ENCODE measurements at regions not wholly inside any gene's neighbourhood (a gene's known extent, or its start where the extent isn't known, plus 50 kb on each side); places are given as distances from the start of the nearest gene placed in this dataset.

GRCh38 chr6:140225701-140226436, 851.4 kb upstream of the CITED2 start:
- Histone ChIP-seq H3K4me2 (ENCODE audit: low read length) (no peak overlapping the region), H3K9me3 (ENCODE audit: low read length) (no peaks in the 10 kb centered on the region)

DNA sequence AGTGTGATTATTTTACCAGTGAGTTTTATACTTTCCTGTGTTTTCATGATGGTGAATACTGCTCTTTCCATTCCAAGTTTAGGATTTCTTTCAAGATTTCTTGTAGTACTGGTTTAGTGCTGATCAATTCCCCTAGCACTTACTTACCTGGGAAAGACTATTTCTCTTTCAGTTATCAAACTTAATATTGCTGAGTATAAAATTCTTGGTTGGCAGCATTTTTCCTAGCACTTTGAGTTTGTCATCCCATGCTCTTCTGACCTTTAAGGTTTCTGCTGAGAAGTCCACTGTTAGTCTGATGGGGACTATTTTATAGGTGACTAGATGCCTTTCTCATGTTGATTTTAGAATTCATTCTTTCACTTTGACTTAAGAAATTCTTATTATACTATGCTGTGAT, 842.8 kb upstream of the CITED2 start:
- Histone ChIP-seq H3K9me3 (ENCODE audit: low read length) (no peaks in the 10 kb centered on the region), H3K27ac (ENCODE audit: low read length) (no peak overlapping the region), H3K9me2 (ENCODE audit: insufficient read depth, low read length) (no peaks in the 10 kb centered on the region), H3K4me2 (ENCODE audit: low read length) (no peak overlapping the region), H3K36me3 (ENCODE audit: insufficient read depth, low read length) (no peaks in the 10 kb centered on the region), H4K20me1 (ENCODE audit: insufficient read depth) (no peaks in the 10 kb centered on the region), H3K4me3 (ENCODE audit: low read length) (no peak overlapping the region), H3K27me3 (ENCODE audit: insufficient read depth, low read depth, low read length) (no peaks in the 10 kb centered on the region), H3F3A (ENCODE audit: insufficient read depth, low read length, poor library complexity, severe bottlenecking) (no peaks in the 10 kb centered on the region), H3K9ac (ENCODE audit: low read length) (no peak overlapping the region), H2AFZ (ENCODE audit: low read depth, low read length) (no peak overlapping the region), H3K79me2 (replicated peaks; ENCODE audit: insufficient read depth, low read length) (no peaks in the 10 kb centered on the region)
- TF ChIP-seq CTCF (IDR thresholded peaks at IDR 0.05; ENCODE audit: poor library complexity, severe bottlenecking) = no peak
- TF ChIP-seq POLR2AphosphoS5 (IDR thresholded peaks at IDR 0.05) = no peak
- no peak for TF ChIP-seq SMC3 (conservative IDR thresholded peaks at IDR 0.05; ENCODE audit: poor library complexity)
- no peak for TF ChIP-seq RAD21 (conservative IDR thresholded peaks at IDR 0.05)
- no peak for TF ChIP-seq EP300 (conservative IDR thresholded peaks at IDR 0.05; ENCODE audit: poor library complexity, severe bottlenecking)

More at GRCh38 chr6:140225701-140226436, 851.4 kb upstream of the CITED2 start:
- no peak overlapping the region for H2AFZ ChIP-seq (ENCODE audit: low read depth, low read length)
- no peaks in the 10 kb centered on the region for H3K27me3 ChIP-seq (ENCODE audit: insufficient read depth, low read depth, low read length)
- H3F3A ChIP-seq (ENCODE audit: insufficient read depth, low read length, poor library complexity, severe bottlenecking) = no peaks in the 10 kb centered on the region
- H3K9me2 ChIP-seq (ENCODE audit: insufficient read depth, low read length) = no peaks in the 10 kb centered on the region
- H3K9ac ChIP-seq (ENCODE audit: low read length) = no peak overlapping the region
- no peaks in the 10 kb centered on the region for H3K36me3 ChIP-seq (ENCODE audit: insufficient read depth, low read length)
- H3K27ac ChIP-seq (ENCODE audit: low read length) = no peak overlapping the region
- H3K79me2 ChIP-seq (replicated peaks; ENCODE audit: insufficient read depth, low read length) = no peaks in the 10 kb centered on the region
- H3K4me3 ChIP-seq (ENCODE audit: low read length) = no peak overlapping the region
- no peak for TF ChIP-seq CTCF (IDR thresholded peaks at IDR 0.05; ENCODE audit: poor library complexity, severe bottlenecking)
- TF ChIP-seq RAD21 (conservative IDR thresholded peaks at IDR 0.05) = no peak
- no peak for TF ChIP-seq TAF1 (IDR thresholded peaks at IDR 0.05; ENCODE audit: low read depth)
- TF ChIP-seq, protein P1, sequence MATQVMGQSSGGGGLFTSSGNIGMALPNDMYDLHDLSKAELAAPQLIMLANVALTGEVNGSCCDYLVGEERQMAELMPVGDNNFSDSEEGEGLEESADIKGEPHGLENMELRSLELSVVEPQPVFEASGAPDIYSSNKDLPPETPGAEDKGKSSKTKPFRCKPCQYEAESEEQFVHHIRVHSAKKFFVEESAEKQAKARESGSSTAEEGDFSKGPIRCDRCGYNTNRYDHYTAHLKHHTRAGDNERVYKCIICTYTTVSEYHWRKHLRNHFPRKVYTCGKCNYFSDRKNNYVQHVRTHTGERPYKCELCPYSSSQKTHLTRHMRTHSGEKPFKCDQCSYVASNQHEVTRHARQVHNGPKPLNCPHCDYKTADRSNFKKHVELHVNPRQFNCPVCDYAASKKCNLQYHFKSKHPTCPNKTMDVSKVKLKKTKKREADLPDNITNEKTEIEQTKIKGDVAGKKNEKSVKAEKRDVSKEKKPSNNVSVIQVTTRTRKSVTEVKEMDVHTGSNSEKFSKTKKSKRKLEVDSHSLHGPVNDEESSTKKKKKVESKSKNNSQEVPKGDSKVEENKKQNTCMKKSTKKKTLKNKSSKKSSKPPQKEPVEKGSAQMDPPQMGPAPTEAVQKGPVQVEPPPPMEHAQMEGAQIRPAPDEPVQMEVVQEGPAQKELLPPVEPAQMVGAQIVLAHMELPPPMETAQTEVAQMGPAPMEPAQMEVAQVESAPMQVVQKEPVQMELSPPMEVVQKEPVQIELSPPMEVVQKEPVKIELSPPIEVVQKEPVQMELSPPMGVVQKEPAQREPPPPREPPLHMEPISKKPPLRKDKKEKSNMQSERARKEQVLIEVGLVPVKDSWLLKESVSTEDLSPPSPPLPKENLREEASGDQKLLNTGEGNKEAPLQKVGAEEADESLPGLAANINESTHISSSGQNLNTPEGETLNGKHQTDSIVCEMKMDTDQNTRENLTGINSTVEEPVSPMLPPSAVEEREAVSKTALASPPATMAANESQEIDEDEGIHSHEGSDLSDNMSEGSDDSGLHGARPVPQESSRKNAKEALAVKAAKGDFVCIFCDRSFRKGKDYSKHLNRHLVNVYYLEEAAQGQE (IDR thresholded peaks at IDR 0.05; ENCODE audit: borderline replicate concordance) = no peak
- no peak for TF ChIP-seq POLR2AphosphoS5 (IDR thresholded peaks at IDR 0.05)
- no peak for TF ChIP-seq SMC3 (conservative IDR thresholded peaks at IDR 0.05; ENCODE audit: poor library complexity)
- no peak for TF ChIP-seq EZH2 (IDR thresholded peaks at IDR 0.05; ENCODE audit: borderline replicate concordance, insufficient read depth, low read length, poor library complexity, severe bottlenecking)
- no peak for TF ChIP-seq EP300 (conservative IDR thresholded peaks at IDR 0.05; ENCODE audit: poor library complexity, severe bottlenecking)
- no peak for TF ChIP-seq MXI1 (conservative IDR thresholded peaks at IDR 0.05; ENCODE audit: poor library complexity, severe bottlenecking)
- no peaks in the 10 kb centered on the region for H4K20me1 ChIP-seq (ENCODE audit: insufficient read depth)

All from neural cell (in vitro differentiated cells).